BE2C (cell line): ENCODE measurements at regions not wholly inside any gene's neighbourhood (a gene's known extent, or its start where the extent isn't known, plus 50 kb on each side); places are given as distances from the start of the nearest gene placed in this dataset.
"Not testable (repeated sequence)": the region's sequence is repeated elsewhere in the genome, so short reads cannot be mapped to it uniquely, and the experiment has no call there.

ENCODE experiments used
- DNase-seq: peaks from one replicate; pipeline ENCODE4 v3.0.0-alpha.2; 2020
- H3K27me3 ChIP-seq: fragments of 250-450 bp; sonication (Bioruptor Pico); 2 replicates; pipeline ENCODE4 v1.5.1; 2020; ENCODE audit warnings: mild to moderate bottlenecking
- H3K36me3 ChIP-seq: fragments of 250-450 bp; sonication (Bioruptor Pico); 2 replicates; pipeline ENCODE4 v1.5.1; 2020; ENCODE audit warnings: mild to moderate bottlenecking
- H3K4me1 ChIP-seq: fragments of 250-450 bp; sonication (Bioruptor Pico); 2 replicates; pipeline ENCODE4 v1.5.1; 2020
- H3K4me3 ChIP-seq: 2 replicates; pipeline ENCODE4 v1.5.1; 2011; ENCODE audit warnings: low read depth, low read length
- H3K9me3 ChIP-seq: fragments of 250-450 bp; sonication (Bioruptor Pico); 2 replicates; pipeline ENCODE4 v1.5.1; 2020
- TF ChIP-seq, protein P1 (sequence below): IDR thresholded peaks from 2 replicates; pipeline ENCODE4 v1.5.1; 2012; ENCODE audit warnings: mild to moderate bottlenecking, low read depth, low read length

GRCh38 chr18:65587491-65587890 lies 163.3 kb upstream of the CDH7 start:
- no peaks in the 10 kb centered on the region for H3K9me3 ChIP-seq
- TF ChIP-seq, protein P1, sequence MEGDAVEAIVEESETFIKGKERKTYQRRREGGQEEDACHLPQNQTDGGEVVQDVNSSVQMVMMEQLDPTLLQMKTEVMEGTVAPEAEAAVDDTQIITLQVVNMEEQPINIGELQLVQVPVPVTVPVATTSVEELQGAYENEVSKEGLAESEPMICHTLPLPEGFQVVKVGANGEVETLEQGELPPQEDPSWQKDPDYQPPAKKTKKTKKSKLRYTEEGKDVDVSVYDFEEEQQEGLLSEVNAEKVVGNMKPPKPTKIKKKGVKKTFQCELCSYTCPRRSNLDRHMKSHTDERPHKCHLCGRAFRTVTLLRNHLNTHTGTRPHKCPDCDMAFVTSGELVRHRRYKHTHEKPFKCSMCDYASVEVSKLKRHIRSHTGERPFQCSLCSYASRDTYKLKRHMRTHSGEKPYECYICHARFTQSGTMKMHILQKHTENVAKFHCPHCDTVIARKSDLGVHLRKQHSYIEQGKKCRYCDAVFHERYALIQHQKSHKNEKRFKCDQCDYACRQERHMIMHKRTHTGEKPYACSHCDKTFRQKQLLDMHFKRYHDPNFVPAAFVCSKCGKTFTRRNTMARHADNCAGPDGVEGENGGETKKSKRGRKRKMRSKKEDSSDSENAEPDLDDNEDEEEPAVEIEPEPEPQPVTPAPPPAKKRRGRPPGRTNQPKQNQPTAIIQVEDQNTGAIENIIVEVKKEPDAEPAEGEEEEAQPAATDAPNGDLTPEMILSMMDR = no peak

DNA sequence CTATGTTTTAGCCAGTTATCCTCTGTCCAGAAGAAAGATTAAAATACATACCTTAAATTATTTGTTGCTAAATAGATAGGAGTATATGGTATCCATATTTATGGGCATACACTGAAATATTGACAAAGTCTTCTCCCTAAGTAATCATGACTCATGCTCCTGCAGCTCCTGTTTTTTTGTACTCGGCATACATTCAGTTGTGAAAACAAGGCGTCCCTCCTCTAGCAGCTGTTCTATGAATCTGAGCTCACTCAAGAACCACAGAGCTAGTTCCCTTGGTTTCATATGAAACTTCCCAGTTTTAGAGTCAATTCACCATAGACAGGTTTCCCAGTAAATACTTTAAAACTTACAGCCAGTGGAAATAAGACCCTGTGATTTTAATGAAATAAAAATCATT lies 168.7 kb upstream of the CDH7 start:
- not testable (repeated sequence) for H3K27me3 ChIP-seq, H3K9me3 ChIP-seq, H3K36me3 ChIP-seq, DNase-seq, H3K4me1 ChIP-seq, H3K4me3 ChIP-seq

More at GRCh38 chr18:65587491-65587890, 163.3 kb upstream of the CDH7 start:
- Histone ChIP-seq H3K27me3 (no peaks in the 10 kb centered on the region), H3K4me3 (no peak overlapping the region), H3K36me3 (no peaks in the 10 kb centered on the region), H3K4me1 (no peaks in the 10 kb centered on the region)
- DNase-seq = no peak

GRCh38 chr18:65568866-65569265 lies 181.9 kb upstream of the CDH7 start:
- H3K4me1 ChIP-seq = no peaks in the 10 kb centered on the region
- H3K36me3 ChIP-seq = no peaks in the 10 kb centered on the region
- H3K4me3 ChIP-seq = no peak overlapping the region
- H3K9me3 ChIP-seq = no peaks in the 10 kb centered on the region
- DNase-seq = no peak
- TF ChIP-seq, protein P1 = no peak
- no peaks in the 10 kb centered on the region for H3K27me3 ChIP-seq

- Histone ChIP-seq H3K4me3 (no peak overlapping the region), H3K36me3 (no peaks in the 10 kb centered on the region), H3K27me3 (no peaks in the 10 kb centered on the region), H3K4me1 (no peaks in the 10 kb centered on the region), H3K9me3 (no peaks in the 10 kb centered on the region)
- DNase-seq = no peak
- TF ChIP-seq, protein P1 = peak; percentile 65
Measured at GRCh38 chr18:65567372-65567771, 183.4 kb upstream of the CDH7 start.

- Histone ChIP-seq H3K4me1 (no peaks in the 10 kb centered on the region), H3K4me3 (no peak overlapping the region), H3K27me3 (no peaks in the 10 kb centered on the region), H3K36me3 (no peaks in the 10 kb centered on the region), H3K9me3 (no peaks in the 10 kb centered on the region)
- no peak for DNase-seq
- TF ChIP-seq, protein P1 = no peak
Measured at GRCh38 chr18:65548316-65548715, 202.5 kb upstream of the CDH7 start.

DNA sequence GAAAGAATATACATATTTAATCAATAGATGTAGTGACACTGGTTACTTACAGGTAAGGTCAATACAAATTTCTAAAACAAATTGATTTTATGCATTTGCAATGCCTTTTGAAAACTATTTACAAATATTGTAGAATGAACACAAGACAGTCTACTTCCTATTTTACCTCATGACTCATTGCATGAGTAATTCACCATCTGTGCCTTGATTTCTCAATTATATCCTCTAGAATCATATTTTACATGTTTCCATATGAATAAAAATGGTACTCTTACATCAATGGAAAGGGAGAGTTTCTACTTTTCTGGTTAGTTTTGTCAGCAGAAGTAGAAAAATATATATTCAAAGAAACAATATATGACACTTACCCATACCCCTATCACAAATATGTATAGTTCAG lies 203.8 kb upstream of the CDH7 start:
- H3K4me1 ChIP-seq = no peaks in the 10 kb centered on the region

GRCh38 chr18:65544701-65545100 lies 206.1 kb upstream of the CDH7 start:
- no peak for DNase-seq
- no peaks in the 10 kb centered on the region for H3K36me3 ChIP-seq
- H3K9me3 ChIP-seq = no peaks in the 10 kb centered on the region
- TF ChIP-seq, protein P1 = no peak
- H3K4me1 ChIP-seq = no peaks in the 10 kb centered on the region
- no peak overlapping the region for H3K4me3 ChIP-seq
- no peaks in the 10 kb centered on the region for H3K27me3 ChIP-seq

More for the DNA sequence above, 203.8 kb upstream of the CDH7 start:
- TF ChIP-seq, protein P1 = no peak
- Histone ChIP-seq H3K36me3 (no peaks in the 10 kb centered on the region), H3K9me3 (no peaks in the 10 kb centered on the region), H3K27me3 (no peaks in the 10 kb centered on the region), H3K4me3 (no peak overlapping the region)
- no peak for DNase-seq
